HG02623 (cell line): ENCODE measurements at regions not wholly inside any gene's neighbourhood (a gene's known extent, or its start where the extent isn't known, plus 50 kb on each side); places are given as distances from the start of the nearest gene placed in this dataset.

ENCODE experiments used
- ATAC-seq: cut with Tn5 transposase; IDR thresholded peaks from one replicate; pipeline ENCODE4 v1.9.1; 2021; ENCODE audit warnings: moderate library complexity; ENCODE audit not compliant: unreplicated experiment

DNA sequence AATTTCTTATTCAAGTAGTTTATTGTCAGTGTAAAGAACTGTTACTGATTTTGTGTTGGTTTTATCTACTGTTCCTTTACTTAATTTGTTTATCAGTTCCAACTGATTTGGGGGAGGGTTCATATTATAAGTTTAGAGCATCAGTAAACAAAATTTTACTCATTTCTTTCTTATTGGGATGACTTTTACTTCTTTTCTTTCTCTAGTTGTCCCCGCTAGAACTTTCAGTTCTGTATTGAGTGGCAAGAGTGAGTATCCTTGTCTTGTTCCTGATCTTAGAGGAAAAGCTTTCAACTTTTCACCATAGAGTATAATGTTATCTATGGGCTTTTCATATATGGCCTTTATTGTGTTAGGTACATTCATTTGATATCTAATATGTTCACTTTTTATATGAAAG, 584.1 kb downstream of the LRFN5 start:
- no peak for ATAC-seq

DNA sequence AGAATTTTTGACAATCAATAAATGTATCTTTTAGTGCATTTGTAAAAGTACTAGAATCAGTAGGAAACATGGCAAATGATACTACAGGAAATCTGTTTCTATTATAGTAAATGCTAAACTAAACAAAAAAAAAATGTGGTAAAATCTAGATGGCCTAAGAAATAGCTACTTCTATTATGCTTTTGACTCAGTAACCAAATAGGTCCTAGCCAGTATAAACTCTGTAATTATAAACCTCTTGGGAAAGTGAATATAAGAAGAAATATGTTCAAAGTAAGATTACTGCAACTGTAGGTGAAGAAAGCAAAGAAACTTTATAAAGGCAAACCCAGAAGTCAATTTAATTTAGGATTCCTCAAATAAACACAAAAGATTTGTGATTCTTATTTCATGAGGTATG, 581.2 kb downstream of the LRFN5 start:
- ATAC-seq, result no peak

DNA sequence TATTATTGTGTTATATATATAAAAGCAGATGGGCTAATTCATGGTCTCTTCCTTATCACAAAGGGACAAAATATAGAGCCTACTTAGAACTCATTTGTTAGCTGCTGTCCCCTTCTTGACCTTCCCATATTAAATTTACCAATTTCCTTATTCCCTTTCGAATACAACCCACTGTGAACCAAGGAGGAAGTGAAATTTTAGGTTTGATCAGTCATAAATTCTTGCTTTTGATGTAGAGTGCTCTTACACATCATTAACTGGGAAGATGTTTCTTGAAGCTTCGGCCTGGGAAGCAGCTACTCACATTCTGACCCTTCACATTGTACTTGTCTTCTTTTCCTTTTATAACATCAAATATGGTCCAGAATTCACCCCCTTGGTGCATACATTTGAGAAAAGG, 579.0 kb downstream of the LRFN5 start:
- no peak for ATAC-seq

DNA sequence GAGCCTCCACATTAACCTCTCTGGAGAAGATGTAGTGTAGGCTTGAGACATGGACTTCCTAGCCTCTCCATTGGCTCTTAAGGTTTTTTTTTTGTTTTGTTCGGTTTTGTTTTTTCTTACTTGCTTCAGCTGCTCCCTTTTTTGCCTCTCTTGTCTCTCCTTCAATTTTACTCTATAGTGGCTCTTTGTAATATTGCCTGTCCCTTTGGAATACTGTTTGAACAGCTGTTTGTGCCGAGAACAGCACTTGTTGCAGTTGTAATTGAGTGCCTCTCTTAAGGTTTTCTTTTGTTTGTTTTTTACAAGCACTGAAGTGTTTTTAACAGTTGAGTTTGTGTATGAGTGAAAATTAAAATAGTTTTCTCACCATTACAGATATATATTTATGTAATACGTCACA, 567.7 kb downstream of the LRFN5 start:
- no peak for ATAC-seq

DNA sequence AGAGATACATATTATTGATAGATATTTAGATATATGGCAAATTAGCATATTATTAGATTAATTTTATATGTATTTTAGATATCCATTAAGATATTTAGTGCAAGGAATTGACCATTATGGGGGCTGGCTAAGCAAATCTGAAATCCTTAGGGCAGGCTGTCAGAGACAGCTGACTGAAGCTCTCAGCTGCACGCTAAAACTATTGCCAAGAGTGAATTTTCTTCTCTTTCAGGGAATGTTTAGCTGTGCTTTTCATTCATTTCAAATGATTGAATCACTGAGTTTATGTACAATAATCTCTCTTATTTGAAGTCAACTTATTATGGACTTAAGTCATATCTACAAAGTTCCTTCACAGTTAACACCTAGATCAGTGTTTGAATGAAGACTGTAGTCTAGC, 566.5 kb downstream of the LRFN5 start:
- no peak for ATAC-seq

DNA sequence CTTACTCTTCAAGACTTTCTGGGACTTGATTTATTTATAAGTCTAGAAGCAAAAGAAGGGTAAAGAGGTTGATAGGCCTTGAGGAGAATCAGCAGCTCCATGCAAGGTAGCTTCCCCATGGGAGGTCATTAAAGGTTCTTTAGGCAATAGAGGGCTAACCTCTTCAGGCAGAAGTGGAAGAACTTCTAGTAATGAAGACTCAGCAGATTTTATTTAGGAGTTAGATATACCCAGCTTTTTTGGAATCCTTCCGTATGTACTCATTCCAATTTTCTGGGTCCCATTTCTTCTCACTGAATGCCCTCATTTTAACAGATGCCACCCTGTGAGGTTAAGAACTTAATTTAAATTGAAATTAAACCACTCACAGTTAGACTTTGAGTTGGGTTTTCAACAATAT, 565.6 kb downstream of the LRFN5 start:
- no peak for ATAC-seq

DNA sequence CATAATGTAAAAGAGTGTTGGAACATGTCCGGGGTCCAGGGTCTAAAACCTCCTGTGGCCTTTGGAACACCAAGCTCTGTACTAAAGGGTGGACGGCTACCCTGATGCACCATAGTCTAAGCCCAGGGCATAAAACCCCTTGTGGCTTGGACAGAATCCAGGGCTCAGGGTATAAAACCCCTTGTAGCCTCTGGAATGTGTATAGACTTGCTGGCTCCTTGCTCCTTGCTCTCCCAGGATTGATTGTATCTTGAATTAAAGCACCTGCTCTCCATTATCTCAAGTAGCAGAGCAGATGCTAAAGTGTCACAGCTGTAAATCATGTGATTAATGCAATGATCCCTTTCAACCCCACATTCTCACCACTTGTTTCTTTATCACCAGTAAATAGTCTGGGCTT, 556.5 kb downstream of the LRFN5 start:
- no peak for ATAC-seq

DNA sequence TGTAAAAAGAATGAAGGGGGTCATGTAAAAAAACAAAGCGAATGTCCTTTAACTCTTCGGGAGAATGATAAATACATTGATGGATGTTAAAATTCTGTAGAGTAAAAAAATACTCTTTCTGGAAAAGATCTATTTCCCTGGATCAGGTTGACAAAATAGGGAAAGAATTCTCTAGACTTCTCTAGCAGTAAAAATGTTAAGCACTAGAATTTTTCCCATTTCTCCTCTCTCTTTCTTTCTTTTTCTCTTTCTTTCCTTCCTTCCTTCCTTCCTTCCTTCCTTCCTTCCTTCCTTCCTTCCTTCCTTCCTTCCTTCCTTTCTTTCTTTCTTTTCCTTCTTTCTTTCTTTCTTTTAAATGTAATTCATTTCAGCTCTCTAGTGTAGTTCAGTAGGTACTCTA, 552.5 kb downstream of the LRFN5 start:
- ATAC-seq, result no peak

DNA sequence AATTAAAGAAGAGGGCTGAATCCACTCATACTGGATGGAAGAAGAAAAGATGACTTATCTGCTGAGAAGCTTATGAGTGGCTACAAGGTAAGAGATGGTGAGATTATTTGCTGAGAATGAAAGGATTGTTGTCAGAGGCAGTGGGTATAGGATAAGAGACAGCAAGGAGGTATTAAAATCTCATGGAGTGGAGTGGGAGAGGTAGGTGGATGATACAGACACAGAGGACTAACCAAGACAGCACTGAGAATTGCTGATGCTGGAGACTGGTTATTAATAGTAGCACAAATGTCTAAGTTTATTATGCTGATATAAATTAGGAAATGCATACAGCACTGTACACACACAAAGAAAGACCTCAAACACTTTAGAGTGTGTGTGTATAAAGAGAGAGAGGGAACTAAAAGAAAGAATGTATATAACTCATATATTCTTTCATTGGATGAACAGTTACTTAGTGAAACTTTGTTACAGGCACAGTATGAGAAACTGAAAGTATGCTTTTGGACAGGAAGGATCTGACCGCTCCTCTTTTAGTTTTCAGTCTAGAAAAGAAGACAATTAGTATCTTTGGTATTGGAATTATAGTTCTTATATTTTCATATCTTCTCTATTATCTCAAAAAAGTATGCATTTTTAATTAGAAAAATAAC, 543.1 kb downstream of the LRFN5 start:
- ATAC-seq, result peak; percentile 68

DNA sequence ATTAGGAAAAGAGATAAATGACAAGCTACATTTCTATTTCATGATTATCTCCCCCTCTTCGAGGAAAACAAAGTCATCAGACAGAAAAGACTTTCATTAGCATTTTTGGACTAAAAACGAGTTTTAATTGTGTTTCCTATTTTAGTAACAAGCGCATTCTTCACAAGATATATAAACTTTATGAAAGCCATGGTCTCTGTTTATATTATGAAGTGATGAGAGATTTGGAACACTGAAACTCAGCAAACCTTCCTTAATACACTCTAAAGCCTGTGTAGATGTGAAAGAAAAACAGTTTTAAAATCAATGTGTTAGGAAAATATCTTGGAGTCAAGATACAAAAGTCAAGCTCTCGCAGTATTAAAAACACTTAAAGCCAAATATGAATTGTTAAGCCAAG, 539.1 kb downstream of the LRFN5 start:
- no peak for ATAC-seq

DNA sequence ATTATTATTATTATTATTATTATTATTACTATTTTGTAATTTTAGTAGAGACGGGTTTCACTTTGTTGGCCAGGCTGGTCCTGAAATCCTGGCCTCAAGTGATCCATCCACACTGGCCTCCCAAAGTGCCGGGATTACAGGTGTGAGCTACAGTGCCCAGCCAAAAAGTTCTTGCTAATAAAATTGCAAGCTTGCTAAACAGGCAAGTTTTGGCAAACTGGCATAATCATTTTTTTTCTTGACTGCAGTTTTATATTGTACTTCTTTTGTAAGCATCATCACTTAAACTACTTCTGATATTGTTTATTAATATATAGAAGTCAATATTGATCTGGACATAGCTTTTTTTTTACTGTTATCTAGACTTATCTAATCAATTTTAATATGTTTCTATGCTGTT, 536.4 kb downstream of the LRFN5 start:
- ATAC-seq, result no peak

DNA sequence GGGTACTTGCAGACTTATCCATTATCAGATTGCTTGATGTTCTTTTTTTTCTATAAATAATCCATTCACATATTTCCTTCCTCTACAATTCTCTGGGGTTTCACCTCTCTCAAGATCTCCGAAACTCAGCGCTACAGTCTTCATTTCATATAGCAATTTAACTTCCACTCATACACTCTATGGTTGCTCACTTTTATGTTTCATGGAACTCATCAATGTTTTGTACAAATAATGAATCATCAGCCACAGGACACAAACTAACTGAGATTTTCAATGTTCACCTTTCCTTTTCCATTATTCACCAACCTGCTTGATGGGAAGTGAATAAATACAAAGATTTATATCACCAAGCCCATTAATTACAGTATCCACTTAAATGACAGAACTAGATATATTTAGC, 534.7 kb downstream of the LRFN5 start:
- ATAC-seq, result no peak

DNA sequence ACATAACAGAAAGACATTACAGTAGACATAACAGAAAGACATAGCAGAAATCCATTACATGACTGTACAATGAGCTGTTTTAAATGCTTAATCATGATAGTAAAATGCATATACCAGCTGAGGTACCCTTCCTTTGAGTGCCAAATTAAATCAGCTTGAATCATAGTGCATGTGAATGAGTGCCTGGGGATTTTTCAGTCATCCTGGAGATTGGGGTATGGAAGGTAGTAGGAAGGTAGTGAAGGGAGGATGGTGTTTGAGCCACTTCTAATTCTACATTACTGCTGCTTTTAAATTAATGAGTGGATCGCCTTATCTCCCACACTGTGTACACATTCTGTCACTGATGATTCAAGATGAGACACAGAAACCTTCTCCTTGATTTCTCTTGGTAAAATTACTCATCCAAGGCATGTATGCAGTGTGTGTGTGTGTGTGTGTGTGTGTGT, 534.2 kb downstream of the LRFN5 start:
- no peak for ATAC-seq

DNA sequence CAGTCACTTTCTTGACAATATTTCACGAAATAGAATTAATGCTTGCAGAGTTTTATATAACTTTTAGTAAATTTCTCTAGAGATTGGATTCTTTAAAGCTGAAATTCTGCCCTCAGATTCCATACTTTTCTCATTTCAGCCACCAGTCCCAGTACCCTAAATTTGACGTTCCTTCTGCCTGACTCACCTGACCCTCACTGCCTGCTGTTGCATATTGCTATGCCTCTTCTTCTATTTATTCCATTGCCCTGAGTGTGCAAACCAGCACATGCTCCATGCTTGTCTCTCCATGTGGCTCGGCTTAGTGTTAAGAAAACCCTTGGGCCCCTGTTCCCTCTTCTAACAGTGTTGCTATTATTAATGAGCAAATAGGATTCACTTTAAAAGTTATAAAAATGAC, 533.3 kb downstream of the LRFN5 start:
- no peak for ATAC-seq

DNA sequence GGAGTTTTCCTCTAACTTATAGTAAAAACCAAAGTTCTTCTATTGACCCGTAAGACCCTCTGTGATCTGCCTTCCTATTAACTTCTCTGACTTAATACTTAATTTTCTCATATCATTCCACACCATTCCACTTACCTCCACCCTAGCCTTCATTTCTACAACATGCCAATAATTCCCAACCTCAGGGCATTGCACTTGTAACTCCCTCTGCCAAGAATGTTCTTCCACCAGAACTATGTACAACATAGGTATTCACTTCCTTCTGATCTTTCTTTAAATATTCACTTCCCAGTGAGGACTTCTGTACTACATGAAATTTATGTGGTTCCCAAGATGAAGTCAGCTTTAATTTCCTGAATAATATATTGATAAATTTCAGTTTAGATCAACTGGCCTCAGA, 531.7 kb downstream of the LRFN5 start:
- no peak for ATAC-seq

DNA sequence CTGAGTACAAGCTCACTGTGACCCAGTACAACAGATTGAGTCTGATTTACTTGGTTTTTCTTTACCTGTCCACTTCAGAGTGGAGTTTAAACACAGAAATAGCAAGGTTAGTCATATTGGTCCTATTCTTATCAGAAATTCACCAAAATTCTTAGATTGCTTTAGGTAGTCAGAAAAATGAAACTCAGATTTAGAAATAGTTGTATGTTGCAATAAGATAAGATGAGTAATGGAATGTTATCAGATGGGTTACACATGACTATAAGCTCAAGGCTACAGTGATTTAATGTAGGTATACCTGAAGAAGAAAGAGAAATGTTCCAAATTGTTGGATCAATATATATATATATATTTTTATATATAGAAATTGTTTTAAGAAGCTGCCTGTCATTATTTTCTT, 524.1 kb downstream of the LRFN5 start:
- no peak for ATAC-seq

DNA sequence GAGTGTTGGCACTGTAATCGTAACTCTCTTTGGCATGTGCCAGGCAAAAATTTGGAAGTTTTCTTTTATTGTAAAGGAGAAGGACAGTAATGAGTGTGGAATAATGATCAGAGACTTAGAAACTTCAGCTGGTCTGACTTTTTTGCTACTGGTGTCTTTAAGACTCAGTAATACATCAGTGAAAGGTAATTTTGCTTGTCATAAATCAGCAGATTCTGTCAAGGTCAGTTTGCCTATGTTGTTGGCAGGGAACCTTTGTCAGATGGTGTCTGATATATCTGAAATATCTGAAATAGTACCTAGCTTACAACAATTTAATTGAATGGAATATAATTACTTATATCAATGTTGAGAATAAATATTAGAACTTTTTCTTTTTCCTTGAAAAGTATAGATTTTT, 516.9 kb downstream of the LRFN5 start:
- ATAC-seq, result no peak

DNA sequence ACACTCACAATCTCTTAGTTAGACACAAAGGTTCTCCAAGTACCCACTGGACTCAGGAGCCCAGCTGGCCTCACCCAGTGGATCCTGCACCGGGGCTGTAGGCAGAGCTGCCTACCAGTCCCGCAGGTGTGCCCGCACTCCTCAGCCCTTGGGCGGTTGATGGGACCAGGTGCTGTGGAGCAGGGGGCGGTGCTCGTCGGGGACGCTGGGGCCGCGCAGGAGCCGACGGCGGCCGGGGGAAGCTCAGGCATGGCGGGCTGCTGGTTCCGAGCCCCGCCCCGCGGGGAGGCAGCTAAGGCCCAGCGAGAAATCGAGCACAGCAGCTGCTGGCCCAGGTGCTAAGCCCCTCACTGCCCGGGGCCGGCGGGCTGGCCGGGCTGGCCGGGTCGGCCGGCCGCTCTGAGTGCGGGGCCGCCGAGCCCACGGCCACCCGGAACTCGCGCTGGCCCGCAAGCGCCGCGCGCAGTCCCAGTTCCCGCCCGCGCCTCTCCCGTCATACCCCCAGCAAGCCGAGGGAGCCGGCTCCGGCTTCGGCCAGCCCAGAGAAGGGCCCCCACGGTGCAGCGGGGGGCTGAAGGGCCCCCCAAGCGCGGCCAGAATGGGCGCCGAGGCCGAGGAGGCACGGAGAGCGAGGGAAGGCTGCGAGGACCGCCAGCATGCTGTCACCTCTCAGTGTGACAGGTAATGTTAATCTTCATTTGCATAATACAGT, 506.8 kb downstream of the LRFN5 start:
- ATAC-seq, result no peak

DNA sequence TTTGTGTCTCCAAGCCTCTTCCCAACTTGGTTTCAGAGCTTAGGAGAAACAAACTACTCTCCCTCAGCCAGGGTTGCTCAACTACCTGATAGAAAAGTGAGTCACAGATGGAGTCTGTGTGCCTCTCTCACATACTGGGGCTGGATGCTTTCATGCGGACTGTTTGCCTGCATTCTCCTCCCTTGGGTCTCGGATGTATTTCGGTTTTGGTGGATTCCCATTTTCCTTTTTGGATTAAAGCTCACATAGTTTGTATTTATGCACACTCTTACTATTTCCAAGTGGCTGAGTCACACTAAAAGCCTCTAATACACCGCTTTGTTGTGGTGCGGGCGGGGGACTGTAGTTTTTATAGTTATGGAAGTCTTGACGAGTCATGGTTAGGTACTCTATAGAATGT, 505.4 kb downstream of the LRFN5 start:
- no peak for ATAC-seq

DNA sequence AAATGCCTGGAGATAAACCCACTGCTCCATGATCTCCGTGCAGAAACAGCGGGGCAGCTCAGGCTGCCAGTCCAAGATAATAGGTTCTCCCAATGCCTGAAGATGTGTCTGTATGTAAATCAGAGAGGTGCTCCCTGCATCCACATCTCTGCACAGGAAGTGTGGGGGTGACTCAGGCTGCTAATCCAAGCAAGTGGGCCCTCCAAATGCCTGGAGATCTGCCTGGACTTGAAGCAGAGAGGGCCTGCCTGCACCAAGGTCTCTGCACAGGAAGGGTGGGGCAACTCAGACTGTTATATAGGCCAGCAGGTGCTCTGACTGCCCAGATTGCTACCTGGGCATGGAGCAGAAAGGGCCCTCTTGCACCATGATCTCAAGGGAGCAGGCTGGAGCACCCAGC, 504.7 kb downstream of the LRFN5 start:
- no peak for ATAC-seq

DNA sequence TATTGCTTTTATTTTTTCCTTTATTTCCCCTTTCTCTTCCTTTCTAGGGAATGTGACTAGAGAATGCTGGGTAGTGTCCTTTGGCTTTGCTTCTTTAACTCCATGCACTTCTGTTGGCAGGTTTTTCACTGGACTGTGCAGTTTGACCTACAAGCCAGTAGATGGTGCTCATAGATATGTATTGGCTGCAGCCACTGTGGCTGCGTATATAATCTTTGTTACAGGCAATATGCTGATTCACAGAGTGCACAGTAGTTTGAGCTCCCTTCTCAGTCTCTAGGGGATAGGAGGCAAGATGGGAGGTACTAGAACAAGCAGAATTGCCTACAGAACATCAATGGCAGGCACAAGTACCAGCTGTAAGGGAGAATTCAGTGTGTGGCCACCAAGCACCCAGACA, 503.5 kb downstream of the LRFN5 start:
- ATAC-seq, result peak; percentile 83

DNA sequence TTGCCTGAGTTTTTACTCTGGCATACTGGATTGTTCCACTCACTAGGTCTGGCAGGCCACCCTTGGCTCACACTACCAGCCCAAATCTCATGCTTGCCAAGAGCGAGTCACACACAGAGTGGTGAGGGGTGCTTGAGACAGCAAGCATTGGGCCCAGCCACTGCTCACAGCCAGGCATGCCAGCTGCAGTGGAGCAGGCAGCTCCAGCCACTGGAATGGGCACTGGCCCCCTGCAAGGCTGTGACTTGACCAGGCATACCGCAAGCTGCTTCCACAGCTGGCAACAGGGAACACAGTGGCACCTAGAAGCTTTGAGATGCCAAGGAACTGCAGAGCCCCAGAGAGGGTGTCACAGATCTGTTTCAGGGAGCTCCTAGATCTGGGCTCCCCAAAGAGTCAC, 488.5 kb downstream of the LRFN5 start:
- no peak for ATAC-seq

DNA sequence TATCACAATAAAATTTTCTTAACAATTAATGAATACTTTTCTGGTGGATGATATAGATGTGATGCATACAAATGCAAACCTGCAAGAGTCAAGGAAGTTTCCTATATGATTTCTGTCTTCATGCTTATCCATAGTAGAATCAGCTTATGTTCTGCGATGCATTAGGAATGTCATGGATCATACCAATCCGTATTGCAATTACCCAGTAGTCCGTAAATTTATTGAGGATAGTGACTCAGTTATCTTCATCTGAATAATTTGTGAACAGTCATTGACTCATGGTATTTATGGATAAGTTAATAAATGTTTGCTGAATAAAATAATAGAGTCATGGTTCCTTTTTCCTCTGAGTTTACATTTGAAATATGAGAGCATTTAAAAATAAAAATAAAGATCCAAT, 483.4 kb downstream of the LRFN5 start:
- no peak for ATAC-seq
